ENCODE measurements at regions not wholly inside any gene's neighbourhood (a gene's known extent, or its start where the extent isn't known, plus 50 kb on each side); places are given as distances from the start of the nearest gene placed in this dataset.

DNA sequence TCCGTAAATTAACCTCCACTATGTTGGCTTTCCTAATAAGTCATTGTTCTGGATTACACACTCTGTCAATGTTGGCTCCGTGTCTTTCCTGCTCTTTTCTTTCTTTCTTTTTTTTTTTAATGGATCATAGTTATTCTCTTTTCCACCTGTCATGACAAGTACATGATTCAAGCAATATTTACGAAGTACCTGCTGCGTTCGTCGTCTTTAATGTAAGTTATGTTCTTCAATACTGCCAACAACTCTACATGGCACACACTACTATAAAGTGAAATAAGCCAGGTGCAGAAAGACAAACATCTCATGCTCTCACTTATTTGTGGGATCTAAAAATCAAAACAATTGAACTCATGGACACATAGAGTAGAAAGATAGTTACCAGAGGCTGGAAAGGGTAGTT, 239.1 kb downstream of the SCG2 start:
- TF ChIP-seq POLR2AphosphoS2 (conservative IDR thresholded peaks at IDR 0.05; ENCODE audit: low read length) = no peak
- TF ChIP-seq, protein P1, sequence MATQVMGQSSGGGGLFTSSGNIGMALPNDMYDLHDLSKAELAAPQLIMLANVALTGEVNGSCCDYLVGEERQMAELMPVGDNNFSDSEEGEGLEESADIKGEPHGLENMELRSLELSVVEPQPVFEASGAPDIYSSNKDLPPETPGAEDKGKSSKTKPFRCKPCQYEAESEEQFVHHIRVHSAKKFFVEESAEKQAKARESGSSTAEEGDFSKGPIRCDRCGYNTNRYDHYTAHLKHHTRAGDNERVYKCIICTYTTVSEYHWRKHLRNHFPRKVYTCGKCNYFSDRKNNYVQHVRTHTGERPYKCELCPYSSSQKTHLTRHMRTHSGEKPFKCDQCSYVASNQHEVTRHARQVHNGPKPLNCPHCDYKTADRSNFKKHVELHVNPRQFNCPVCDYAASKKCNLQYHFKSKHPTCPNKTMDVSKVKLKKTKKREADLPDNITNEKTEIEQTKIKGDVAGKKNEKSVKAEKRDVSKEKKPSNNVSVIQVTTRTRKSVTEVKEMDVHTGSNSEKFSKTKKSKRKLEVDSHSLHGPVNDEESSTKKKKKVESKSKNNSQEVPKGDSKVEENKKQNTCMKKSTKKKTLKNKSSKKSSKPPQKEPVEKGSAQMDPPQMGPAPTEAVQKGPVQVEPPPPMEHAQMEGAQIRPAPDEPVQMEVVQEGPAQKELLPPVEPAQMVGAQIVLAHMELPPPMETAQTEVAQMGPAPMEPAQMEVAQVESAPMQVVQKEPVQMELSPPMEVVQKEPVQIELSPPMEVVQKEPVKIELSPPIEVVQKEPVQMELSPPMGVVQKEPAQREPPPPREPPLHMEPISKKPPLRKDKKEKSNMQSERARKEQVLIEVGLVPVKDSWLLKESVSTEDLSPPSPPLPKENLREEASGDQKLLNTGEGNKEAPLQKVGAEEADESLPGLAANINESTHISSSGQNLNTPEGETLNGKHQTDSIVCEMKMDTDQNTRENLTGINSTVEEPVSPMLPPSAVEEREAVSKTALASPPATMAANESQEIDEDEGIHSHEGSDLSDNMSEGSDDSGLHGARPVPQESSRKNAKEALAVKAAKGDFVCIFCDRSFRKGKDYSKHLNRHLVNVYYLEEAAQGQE (IDR thresholded peaks at IDR 0.05) = no peak
- TF ChIP-seq, protein P2, sequence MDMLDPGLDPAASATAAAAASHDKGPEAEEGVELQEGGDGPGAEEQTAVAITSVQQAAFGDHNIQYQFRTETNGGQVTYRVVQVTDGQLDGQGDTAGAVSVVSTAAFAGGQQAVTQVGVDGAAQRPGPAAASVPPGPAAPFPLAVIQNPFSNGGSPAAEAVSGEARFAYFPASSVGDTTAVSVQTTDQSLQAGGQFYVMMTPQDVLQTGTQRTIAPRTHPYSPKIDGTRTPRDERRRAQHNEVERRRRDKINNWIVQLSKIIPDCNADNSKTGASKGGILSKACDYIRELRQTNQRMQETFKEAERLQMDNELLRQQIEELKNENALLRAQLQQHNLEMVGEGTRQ (IDR thresholded peaks at IDR 0.05) = no peak
- TF ChIP-seq JUN (IDR thresholded peaks at IDR 0.05) = no peak
- TF ChIP-seq RFX5 (IDR thresholded peaks at IDR 0.05) = no peak
- TF ChIP-seq POLR2A (IDR thresholded peaks at IDR 0.05; ENCODE audit: low read length) = no peak
- TF ChIP-seq TFCP2L1 (CRISPR knock-in tag; IDR thresholded peaks at IDR 0.05) = no peak
- no peak for TF ChIP-seq MAFK (IDR thresholded peaks at IDR 0.05; ENCODE audit: partially characterized antibody)
- TF ChIP-seq, protein P3, sequence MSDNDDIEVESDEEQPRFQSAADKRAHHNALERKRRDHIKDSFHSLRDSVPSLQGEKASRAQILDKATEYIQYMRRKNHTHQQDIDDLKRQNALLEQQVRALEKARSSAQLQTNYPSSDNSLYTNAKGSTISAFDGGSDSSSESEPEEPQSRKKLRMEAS (IDR thresholded peaks at IDR 0.05) = no peak

Measured in A549 (cell line).